Dedifferentiated amniotic fluid mesenchymal stem cell (primary cell): ENCODE measurements at regions not wholly inside any gene's neighbourhood (a gene's known extent, or its start where the extent isn't known, plus 50 kb on each side); places are given as distances from the start of the nearest gene placed in this dataset.
"Not testable (repeated sequence)": the region's sequence is repeated elsewhere in the genome, so short reads cannot be mapped to it uniquely, and the experiment has no call there.

Source experiments
- DNase-seq: peaks from one replicate; pipeline ENCODE4 v3.0.0-alpha.2; 2016; ENCODE audit errors: extremely low spot score

DNA sequence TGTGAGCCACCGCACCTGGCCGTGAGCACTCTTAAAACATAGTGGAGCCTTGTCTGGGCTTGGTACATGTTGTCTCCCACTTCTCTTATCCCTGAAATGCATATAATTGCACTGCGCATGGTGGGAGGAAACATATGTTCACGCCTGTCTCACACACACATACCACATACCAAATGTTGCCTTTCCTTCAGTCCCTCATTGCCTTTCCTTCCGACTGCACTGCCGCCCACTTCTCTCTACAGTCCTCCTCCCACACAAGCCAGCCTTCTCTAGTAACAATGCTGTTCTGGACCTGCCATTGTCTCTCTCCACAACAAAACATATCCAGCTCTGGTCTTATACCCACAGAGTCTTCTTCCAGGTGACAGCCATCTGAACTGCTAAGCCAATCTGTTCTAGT, 88.3 kb upstream of the PTHLH start:
- no peak for DNase-seq

DNA sequence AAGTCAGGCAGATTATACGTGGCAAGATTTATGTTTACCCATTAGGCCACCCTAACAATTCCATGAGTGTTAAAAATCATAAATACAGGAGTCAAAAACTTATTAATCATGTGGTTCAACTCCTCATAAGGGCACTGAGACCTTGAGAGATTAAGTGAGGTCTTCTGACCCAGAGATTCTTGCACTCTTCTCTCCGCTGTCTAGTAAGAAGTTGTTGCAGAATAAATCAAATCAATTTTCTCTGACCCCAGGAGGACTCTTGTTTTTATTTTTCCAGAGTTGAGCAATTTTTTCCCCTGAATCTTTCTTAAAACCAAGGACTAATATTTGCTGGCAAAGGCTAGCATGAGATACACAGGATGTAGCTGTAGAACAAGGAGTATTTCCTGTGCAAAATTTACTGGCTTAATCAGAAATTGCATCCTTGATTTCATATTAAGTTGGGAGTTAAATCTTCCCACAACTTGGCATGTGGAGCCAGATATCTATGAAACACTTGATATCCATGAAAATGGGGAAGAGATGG, 90.9 kb upstream of the PTHLH start:
- DNase-seq: no peak

DNA sequence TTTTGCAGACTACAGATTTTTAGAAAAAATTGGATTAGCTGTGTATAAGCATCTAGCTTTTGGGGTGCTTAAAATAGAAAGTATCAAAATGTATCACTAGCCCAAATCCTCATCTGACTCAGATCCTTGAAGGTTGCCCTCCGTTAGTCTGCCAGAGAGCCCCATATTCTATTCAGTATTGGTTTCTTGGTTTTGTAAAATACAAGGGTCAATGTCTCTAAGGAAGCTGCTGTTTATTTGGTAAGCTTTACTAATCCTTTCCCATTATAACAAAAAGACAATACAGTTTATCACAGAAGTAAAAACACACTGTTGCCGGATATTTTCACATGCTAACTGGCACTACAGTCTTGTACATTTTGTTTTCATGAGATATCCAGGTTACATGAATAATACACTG, 92.8 kb upstream of the PTHLH start:
- no peak for DNase-seq

DNA sequence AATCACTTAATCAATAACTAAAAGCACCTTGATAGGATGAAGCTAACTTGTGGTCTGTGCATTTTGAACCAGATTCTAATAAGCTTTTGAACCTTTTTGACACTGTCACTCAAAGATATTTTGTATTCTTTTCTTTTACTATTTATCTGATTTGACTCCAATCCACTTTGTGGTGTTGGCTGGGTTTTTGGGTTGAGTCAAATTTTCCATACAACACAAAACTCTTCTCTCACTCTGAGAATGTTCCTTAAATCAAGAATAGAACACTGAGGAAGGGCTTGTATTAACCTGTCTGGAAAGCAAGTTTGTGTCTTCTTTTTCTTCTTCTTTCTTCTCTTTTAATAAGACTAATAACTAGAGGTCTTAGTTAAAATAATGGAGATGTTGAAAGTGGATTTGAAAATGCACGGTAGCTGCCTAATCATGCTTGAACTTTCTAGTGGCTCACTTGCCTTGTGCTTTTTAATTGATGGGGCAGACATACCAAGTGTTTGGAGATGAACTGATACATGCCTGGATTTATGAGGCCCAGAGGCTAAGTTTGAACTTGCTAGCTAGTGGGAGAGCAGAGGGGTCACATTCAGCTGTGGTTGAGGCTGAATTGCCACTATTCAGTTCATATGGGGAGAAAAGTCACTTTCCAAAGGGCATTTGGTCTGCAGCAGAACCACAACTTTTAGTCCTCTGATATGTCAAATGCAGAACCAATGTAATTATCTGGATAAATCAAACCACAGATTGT, 93.5 kb upstream of the PTHLH start:
- no peak for DNase-seq

DNA sequence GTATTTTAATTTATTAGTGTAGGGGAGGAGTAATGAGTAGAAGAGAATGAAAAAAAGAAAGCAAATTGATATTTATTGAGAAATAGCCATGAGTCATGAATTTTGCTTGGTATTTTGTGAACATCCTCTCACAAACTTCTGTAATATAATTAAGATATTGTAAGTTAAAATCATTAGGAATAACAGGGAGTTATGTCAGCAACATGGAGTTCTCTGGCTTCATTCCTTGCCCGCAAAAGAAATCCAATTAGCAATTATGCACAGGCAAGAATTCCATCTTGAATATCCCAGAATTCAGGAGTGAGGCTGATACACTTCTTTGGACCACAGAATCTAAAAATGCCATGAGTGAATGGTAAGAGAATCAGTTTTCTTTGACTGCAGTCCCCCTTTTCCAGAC, 94.3 kb upstream of the PTHLH start:
- DNase-seq: no peak

DNA sequence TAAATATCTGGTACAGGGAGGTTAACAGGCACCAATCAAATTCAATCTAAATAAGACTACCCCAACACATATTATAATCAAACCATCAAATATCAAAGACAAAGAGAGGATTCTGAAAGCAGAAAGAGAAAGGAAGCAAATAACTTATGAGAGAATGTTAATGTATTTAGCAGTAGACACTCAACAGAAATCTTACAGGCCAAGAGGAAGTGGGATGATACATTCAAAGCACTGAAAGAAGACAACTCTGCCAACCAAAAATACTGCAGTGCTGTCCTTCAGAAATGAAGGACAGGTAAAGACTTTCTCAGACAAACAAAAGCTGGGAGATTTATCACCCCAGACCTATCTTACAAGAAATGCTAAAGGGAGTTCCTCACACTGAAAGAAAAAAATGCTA, 95.9 kb upstream of the PTHLH start:
- no peak for DNase-seq

DNA sequence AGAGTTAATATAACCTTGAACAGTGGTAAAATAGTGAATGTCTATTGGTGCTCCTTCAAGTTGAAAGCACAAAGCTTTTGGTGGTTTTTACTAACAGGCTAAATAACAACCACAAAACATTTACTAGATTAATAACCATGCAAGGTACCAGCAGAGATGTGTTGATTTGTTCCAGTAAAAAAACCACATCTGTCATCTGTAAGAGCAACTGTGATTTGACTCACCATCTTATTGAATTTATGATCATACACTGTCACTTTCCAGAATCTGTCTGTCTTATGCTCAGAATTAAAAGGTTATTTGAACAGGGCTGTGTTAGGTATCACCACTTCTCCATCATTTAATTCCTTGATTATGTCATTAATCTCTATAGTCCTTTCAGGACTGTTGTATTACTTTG, 107.0 kb upstream of the PTHLH start:
- no peak for DNase-seq

DNA sequence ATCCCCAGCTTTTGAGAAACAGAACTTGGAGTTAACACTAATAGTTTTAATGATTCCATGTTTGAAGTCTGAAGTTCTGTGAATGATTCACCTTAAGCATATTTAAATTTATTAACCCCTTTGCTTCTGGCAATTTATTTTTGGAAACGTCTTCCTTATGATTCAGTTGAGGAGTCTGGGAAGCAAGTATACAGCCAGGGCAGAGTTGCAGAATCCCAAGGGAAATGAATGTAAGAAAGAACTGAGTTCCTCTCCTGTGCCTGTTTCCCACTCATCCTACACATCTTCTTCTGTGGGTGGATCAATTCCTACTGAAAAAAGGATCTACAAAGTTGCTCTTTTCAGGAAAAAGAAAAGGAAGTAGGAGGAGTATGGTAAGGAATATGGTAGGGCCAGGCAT, 108.2 kb upstream of the CCDC91 start:
- DNase-seq: no peak

DNA sequence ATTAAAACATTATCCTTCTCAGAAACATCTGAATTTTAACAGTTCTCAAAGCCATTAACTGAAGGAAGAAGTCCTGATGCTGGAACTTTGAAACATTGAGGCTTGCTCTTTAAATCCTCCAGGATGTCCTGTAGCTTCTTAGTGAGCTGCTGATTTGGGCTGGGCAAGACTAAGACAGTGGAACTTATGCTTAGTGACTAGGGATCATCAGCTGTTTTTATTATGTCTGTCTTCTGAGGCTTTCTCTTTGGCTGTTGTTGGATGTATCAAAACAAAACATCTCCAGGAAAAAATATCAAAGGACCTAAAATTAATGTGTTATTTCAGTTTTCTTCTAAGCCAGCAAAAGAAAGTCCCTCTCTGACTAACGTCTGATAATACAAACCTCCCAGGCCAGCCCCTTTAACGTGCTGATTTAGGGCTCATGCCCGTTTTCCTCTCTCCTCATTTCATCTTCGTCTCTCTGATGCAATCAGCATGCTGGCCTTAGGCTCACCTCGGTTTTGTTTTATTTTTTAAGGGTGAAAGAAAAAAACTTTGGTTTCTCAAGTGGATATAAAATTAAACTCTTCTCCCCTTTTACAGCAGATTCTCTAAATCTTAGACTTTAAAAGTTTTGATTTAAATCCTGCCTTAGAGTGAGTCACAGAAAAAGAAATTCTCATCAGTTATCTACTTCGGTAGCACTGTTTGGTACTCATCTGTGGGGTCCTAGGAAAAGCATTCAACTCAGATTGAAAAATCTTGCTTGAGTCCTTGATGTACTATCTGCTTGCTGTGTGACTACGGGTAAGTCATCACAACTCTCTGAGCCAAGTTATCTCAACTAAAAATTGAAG, 106.2 kb upstream of the CCDC91 start:
- no peak for DNase-seq

DNA sequence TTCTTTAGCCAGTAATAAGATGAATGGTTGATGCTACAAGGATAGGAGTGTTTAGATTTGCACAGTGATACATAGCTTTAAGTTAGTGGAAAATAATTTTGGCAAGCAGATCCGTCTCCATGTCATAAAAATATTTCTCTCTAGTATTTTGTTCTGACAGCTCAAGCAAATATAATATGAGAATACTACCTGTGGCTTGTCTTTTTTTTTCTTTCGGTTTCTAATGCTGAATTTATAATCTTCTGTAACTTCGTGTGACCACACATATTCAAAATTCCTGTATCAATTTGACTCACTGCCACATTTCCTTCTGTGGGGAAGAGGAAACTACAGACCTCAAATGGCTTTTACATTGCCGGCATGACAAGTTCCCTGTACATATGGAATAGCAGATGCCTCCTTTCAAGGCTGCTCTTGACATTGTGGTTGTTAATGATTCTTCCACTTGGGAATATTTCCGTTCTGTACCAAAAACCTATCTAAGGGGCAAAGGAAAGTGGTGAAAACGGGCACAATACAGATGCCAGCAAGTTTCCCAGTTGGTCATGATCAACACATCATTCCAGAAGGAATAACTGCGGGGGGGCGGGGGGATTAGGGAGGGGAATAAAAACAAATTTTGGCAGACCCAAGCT, 103.6 kb upstream of the CCDC91 start:
- DNase-seq: no peak

DNA sequence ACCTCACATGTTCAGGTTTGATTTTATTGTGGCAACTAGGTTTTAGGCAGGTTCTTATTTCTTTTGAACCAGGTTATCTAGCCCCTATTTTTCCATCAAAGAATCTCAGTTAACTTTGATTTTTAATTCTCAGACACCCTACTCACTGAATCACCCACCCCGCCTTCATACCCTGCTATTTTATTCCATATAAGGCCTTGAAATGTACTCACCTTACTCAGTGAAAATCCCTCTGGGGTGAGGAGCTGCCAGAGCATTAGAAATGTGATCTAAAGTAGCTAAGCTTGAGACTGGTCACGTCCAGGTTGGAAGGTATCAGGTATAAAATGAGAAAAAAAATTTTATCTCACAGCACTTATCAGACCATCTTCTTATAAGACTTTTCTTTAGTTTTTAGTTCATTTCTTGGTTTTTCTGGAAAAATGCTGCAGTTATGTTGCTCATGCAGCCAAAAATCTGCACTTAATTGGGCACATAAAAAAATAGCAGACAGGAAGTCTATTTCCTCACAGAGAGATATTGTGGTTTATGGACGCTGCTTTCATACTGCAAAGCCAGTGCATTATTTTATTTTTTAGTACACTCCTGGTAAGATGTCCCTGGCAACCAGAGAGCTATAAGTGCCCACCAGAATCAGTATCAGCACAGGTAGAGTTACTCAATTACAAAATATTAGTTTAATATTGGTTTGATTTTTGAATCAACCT, 101.5 kb upstream of the CCDC91 start:
- DNase-seq: no peak

DNA sequence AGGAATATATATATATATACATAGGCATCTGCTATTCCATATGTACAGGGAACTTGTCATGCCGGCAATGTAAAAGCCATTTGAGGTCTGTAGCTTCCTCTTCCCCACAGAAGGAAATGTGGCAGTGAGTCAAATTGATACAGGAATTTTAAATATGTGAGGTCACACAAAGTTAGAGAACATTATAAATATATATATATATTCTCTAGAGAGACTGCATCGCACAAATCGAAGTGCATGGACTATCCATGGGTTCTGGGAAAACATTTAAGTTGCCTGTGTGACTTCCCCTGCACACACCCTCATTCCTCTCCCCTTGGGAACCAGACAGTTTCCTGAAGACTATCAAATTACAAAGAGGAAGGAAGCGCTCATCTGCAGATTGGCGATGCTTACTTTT, 100.9 kb upstream of the CCDC91 start:
- DNase-seq: no peak

DNA sequence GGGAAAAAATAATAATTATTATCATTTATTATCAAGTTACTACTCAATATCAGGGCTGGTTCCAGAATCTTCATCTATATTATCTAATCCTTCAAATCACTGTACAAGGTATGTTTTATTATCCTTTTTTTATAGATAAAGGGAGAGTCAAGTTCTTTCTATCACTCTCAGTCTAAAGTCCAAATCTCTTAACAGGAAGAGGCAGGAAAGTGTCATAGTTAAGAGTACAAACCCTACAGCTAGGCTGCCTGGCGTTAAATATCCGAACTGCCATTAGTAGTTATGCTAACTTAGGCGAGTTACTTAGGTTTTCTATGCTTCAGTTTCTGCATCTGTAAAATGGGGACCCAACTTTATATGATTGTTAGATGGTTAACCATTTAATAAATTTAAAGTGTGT, 99.4 kb upstream of the CCDC91 start:
- no peak for DNase-seq

DNA sequence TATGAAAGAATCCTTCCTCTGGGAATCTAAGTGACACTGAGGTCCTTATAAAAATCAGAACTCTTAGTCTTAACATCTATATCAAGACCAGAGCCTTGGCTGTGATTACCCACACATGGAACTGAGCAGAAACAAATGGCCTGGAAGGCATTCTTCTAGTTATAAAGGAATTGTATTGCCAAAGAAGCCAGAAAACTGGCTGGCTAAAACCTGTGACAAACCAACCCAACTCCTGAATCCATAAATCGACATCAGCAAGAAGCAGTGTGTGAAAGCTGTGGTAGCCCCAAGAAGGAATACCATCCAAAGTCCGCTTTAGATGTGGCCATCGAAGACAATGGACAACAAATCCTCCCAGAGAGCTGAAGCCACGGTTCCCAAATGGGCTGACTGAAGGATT, 97.9 kb upstream of the CCDC91 start:
- DNase-seq: no peak

DNA sequence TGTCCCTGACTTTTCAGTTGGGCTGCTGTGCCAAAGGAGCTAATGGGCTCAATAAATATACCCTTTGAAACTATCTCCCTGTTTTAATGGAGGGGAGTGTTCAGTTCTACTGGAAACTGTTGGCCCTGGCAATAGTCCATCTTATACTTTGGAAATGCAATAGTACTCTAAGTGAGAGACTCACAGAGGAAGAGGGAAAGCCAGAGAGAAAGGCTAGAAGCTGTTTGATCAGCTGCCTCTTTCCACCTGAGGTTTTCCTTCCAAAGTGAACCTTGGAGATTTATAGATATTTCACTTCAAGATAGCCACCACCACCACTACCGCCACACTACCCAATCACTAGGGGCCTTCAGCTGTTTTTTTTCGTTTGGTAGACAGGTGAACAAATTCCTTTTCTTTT, 93.6 kb upstream of the CCDC91 start:
- DNase-seq: no peak

DNA sequence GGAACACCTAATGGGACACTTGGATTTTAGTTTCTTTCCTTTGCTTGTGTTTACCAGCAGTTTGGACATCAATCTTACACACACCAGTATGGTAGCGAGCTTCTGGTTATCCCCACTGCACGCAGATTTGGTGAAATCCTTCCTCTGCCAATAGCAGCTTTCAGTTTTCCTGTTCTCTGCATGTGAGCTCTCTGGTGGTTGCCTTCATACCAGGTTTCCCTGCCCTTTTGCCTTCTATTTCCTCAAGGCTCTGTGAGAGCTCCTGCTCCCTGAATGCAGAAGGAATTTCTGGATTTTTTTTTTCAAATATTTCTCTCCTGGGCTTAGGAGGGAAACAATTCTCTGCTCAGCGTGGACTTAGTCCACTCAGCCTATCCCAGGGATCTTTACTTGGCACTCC, 93.0 kb upstream of the CCDC91 start:
- DNase-seq: no peak

DNA sequence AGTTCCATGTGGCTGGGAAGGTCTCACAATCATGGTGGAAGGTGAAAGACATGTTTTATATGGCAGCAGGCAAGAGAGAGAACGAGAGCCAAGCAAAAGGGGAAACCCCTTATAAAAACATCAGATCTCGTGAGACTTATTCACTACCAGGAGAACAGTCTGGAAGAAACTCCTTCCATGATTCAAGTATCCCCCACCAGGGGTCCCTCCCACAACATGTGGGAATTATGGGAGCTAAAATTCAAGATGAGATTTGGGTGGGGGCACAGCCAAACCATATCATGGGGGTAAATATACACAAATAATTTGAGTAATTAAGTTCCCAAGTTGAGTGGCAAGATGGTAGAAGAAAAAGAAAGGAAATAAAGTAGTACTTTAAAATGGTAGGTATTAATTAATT, 91.0 kb upstream of the CCDC91 start:
- DNase-seq: not testable (repeated sequence)

DNA sequence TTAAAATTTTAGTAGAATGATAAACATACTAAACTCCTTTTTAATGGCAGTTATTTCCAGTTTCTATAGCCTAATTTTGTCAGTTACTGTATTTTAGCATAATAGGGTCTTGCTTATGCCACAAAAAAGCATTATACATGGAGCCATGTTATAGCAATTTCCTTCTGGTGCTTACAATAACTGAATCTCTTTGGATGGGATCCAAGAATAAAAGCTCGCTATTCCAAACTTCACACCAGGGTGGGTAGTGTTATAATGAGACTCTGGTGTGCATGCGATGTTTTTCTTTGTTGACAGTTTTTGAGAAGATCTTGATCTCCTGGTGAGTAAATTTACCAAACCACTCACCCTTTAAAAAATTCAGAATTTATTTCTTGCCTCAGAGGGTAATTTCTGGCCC, 90.4 kb upstream of the CCDC91 start:
- DNase-seq: no peak

DNA sequence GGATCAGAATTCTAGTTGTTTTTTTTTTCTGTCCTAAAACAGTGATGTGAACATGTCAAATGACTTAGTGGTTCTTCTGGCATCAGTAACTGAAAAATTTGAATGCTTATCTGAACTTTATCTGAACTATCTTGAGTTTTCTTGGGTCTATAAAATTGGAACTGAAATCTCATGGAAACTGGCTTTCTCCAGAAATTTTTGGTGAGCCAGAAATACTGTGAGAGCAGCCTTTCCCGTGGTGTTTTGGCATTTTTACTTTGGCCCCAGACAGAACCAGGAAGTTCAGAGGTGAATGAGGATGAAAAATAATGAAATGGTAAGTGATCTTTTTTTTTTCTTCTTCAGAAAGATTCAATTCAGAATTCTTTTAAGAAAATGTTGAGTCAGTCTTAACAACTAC, 89.5 kb upstream of the CCDC91 start:
- DNase-seq: no peak

DNA sequence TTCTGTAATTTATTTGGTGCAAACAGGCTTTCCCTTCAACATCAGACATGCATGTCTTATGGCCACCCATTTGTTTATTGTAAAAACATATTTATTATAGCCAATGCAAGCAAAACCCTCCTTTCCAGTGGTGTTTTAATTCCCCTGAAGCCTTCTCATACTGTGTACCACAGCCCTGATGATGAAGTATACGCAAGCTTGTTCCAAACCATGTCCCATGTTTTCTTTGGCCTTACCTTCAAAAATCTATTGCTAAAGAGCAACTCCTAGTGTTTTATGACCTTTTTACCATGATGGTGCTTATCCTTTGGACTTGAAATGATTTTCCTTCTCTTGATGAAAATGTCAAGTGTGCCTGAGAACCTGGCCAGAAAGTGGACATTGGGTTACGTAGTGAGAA, 85.9 kb upstream of the CCDC91 start:
- DNase-seq: no peak

DNA sequence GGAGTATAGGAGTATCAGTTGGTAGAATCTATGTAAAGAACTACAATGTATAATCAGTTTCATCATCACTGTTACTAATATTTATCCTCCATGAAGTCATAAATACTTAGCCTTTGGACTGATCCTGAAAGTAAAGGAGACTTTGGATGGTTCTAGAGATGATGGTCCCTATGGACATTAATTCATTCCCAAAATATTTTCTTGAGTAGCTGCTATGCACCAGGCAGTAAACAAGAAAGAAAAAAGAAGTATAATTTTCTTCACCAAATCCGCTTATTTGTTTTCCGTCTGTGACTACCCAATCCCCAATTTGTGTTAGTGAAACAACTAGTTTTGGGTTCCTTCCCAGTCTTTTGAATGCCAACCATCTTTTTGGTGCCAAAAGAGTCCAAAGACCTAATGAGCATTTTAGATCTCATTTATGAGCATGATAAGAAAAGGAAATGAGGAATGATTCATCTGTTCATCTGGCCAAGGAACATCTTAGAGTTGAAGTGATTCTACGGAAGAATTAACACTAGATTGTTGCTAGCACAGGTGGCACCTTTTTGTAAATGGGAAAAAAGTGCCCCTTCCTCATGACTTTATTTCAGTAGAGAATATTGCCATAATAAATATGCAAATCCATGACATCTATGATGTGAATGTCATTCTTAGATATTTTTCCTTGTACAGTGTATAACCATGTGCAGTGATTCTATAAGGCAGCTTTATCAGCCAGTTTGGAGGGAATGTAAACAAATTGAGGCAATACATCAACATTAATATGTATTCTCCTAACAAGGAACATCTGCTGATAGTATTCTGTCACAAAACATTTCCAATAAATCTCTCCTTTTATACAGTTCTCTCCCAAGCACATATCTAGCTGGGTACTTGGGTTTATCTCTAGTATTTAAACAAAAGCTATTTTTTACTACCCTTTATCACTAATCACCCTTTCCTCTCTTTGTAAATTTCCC, 85.1 kb upstream of the CCDC91 start:
- no peak for DNase-seq
